Body of pancreas (tissue), 4 donors: ENCODE measurements at regions not wholly inside any gene's neighbourhood (a gene's known extent, or its start where the extent isn't known, plus 50 kb on each side); places are given as distances from the start of the nearest gene placed in this dataset.

ENCODE experiments used
- ATAC-seq: fragments of 150-250 bp; one replicate; pipeline ENCODE4 v1.9.1; 2016
- DNase-seq, 4 donors: peaks; one replicate each; pipeline ENCODE4 v3.0.0-alpha.2; 2019
- H3K27ac ChIP-seq, 4 donors: fragments of 200-600 bp; sonication (generic); 1 replicate in 3 of 4; 2 replicates in 1 of 4; pipeline versions ENCODE4 v1.5.1 to v1.6.1; 2016 to 2019; ENCODE audit warnings: mild to moderate bottlenecking in 1 of 4, mixed read lengths in 1 of 4, moderate library complexity in 1 of 4
- H3K27me3 ChIP-seq, 2 donors: fragments of 200-600 bp; sonication (generic); one replicate each; pipeline ENCODE4 v1.6.0; 2016; ENCODE audit warnings: mild to moderate bottlenecking in 1 of 2
- H3K36me3 ChIP-seq, 2 donors: fragments of 200-600 bp; sonication (generic); replicated peaks in 1 of 2; 2 replicates each; pipeline ENCODE4 v1.5.1; 2016; ENCODE audit warnings: low read depth in 2 of 2; ENCODE audit not compliant: insufficient read depth in 1 of 2
- H3K4me1 ChIP-seq: fragments of 200-600 bp; sonication (generic); one replicate; pipeline ENCODE4 v1.6.0; 2016
- H3K4me3 ChIP-seq, 2 donors: fragments of 200-600 bp; sonication (generic); 1 replicate in 1 of 2; 2 replicates in 1 of 2; pipeline ENCODE4 v1.5.1; 2016 to 2019
- H3K9me3 ChIP-seq, 3 donors: fragments of 200-600 bp; sonication (generic); 1 replicate in 2 of 3; 2 replicates in 1 of 3; pipeline ENCODE4 v1.5.1; 2016
- CTCF ChIP-seq, 7 experiments: fragments of 450-650 bp in 4 of 7; fragments of 200-600 bp in 3 of 7; sonication (generic) in 3 of 7; IDR thresholded peaks; one replicate each; pipeline ENCODE4 v1.5.1; 2016 to 2019; ENCODE audit warnings: antibody characterized with exemption in 7 of 7
- POLR2A ChIP-seq, 3 donors: fragments of 450-650 bp; IDR thresholded peaks; one replicate each; pipeline ENCODE4 v1.6.1; 2016; ENCODE audit warnings: antibody characterized with exemption in 3 of 3, mild to moderate bottlenecking in 2 of 3
- WGBS, 2 donors: methylation state at CpG; one replicate each; pipeline ENCODE4 v1.1.5; 2017; 5-methylcytosine and 5-hydroxymethylcytosine counted together
- intact Hi-C: fragments of 100-400 bp; cut with DNase I; formaldehyde crosslinking; loops from one replicate; pipeline ENCODE4 v1.15.1; 2023

GRCh38 chr10:88165849-88166271 is 302.4 kb downstream of the PTEN start:
- ATAC-seq = no peak
- TF ChIP-seq CTCF (IDR thresholded peaks at IDR 0.05) (no peak), POLR2A (IDR thresholded peaks at IDR 0.05) (no peak)

DNA sequence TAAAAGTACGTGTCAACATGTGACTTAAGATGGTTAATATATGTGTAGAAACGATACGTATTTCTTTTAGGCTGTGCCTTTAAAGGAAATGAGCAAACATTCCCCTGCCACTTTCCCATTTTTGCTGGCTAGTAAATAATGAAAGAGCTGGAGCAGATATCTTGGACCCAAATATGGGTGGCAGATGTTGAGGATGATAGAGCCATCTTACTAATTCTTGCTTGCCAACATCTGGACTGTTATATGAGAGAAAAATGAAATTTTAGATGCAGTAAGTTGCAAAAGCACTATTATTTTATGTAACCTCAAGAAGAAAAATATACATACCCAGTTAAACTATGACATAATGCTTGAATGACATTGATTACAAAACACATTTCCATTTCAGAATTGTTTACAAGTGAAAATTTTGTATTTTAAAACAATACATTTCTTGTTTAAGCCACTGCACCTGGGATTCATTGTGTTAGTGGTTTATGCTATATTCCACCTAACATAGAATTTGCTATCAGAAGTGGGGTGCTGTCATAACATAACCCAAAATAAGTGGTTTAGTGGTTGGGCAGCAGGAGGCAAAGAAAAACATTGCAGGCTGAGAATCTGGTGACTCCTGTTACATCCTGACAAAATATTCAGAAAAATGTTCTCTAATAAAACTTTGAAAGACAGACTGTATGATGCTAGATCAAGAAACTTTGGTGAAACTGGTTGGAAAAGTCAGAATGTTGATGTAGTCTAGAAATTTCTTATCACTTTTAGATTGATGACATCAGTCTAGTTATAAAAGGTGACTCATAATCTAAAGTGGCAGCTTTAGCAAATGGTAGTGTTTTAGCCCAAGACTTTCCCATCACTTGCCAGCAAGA is 305.0 kb downstream of the PTEN start:
- ATAC-seq (no peak), DNase-seq (no peak)
- Histone ChIP-seq H3K27me3 (no peaks in the 10 kb centered on the region), H3K4me3 (no peak overlapping the region), H3K36me3 (no peaks in the 10 kb centered on the region), H3K9me3 (no peaks in the 10 kb centered on the region), H3K4me1 (no peaks in the 10 kb centered on the region), H3K27ac (no peak overlapping the region)
- intact Hi-C loops = no loop called here
- WGBS, 2 donors = 96 to 97% methylated on average over 3 of the region's 3 CpGs
- no peak for TF ChIP-seq POLR2A (IDR thresholded peaks at IDR 0.05)
- no peak for TF ChIP-seq CTCF (IDR thresholded peaks at IDR 0.05)

More at GRCh38 chr10:88165849-88166271, 302.4 kb downstream of the PTEN start:
- no peaks in the 10 kb centered on the region for H3K4me1 ChIP-seq
- no peak overlapping the region for H3K27ac ChIP-seq
- no peaks in the 10 kb centered on the region for H3K27me3 ChIP-seq
- WGBS, 2 donors = 90 to 91% methylated on average over 7 of the region's 7 CpGs
- no peak overlapping the region for H3K4me3 ChIP-seq
- DNase-seq = no peak
- intact Hi-C loops = no loop called here
- no peaks in the 10 kb centered on the region for H3K9me3 ChIP-seq
- no peaks in the 10 kb centered on the region for H3K36me3 ChIP-seq

- ATAC-seq = no peak
- no peak overlapping the region for H3K4me3 ChIP-seq
- no peak for TF ChIP-seq POLR2A (IDR thresholded peaks at IDR 0.05)
- no peak for TF ChIP-seq CTCF (IDR thresholded peaks at IDR 0.05)
- H3K27me3 ChIP-seq = no peaks in the 10 kb centered on the region
- no peaks in the 10 kb centered on the region for H3K36me3 ChIP-seq
- DNase-seq = no peak
- H3K4me1 ChIP-seq = no peaks in the 10 kb centered on the region
- intact Hi-C loops = no loop called here
- no peak overlapping the region for H3K27ac ChIP-seq
- no peaks in the 10 kb centered on the region for H3K9me3 ChIP-seq
These were observed 305.6 kb downstream of the PTEN start for GRCh38 chr10:88169037-88169319.

- Histone ChIP-seq H3K4me1 (no peaks in the 10 kb centered on the region), H3K9me3 (no peaks in the 10 kb centered on the region), H3K4me3 (no peak overlapping the region), H3K36me3 (no peaks in the 10 kb centered on the region), H3K27me3 (no peaks in the 10 kb centered on the region), H3K27ac (no peak overlapping the region)
- intact Hi-C loops = no loop called here
- ATAC-seq (no peak), DNase-seq (no peak)
- TF ChIP-seq CTCF (IDR thresholded peaks at IDR 0.05) (no peak), POLR2A (IDR thresholded peaks at IDR 0.05) (no peak)
- 91 to 100% methylated on average over 1 of the region's 1 CpG for WGBS, 2 donors
These were observed 307.2 kb downstream of the PTEN start for GRCh38 chr10:88170628-88171027.

DNA sequence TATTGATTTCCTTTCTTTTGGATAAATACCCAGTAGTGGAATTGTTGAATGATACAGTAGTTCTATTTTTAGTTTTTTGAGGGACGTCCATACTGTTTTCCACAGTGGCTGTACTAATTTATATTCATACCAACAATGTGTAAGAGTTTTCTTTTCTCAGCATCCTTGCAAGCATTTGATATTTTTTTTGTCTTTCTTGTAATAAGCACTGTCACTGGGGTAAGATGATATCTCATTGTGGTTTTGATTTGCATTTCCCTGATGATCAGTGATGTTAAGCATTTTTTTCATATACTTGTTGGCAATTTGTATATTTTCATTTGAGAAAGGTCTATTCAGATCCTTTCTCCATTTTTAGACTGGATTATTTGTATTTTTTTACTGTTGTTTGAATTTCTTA is 308.7 kb downstream of the PTEN start:
- Histone ChIP-seq H3K9me3 (no peaks in the 10 kb centered on the region), H3K36me3 (no peaks in the 10 kb centered on the region), H3K4me3 (no peak overlapping the region), H3K4me1 (no peaks in the 10 kb centered on the region), H3K27ac (no peak overlapping the region), H3K27me3 (no peaks in the 10 kb centered on the region)
- no peak for TF ChIP-seq POLR2A (IDR thresholded peaks at IDR 0.05)
- TF ChIP-seq CTCF (IDR thresholded peaks at IDR 0.05) = no peak
- WGBS, 2 donors = 35 to 42% methylated on average over 1 of the region's 1 CpG
- intact Hi-C loops = no loop called here
- ATAC-seq (no peak), DNase-seq (no peak)
